IMR-90 (cell line): ENCODE measurements at regions not wholly inside any gene's neighbourhood (a gene's known extent, or its start where the extent isn't known, plus 50 kb on each side); places are given as distances from the start of the nearest gene placed in this dataset.

Experiments
- ATAC-seq: fragments of 200-7000 bp; cut with Tn5 transposase; 2 replicates; pipeline ENCODE4 v1.9.1; 2020; ENCODE audit warnings: low read depth, mild to moderate bottlenecking, moderate library complexity
- BruUV-seq: library from RNA; stranded (reverse); fragments of 400-500 nt; replicated peaks from 2 replicates; lab custom pipeline; 2021; lab: Mats Ljungman, UMichigan
- CTCF ChIA-PET: fragments of 300-600 bp; formaldehyde crosslinking; extraction: SDS; loops from one replicate; lab custom pipeline; 2021; ENCODE audit warnings: antibody characterized with exemption; lab: Yijun Ruan, JAX
- POLR2A ChIA-PET: fragments of 300-600 bp; sonication (Branson Sonifier 250); formaldehyde crosslinking; loops from one replicate; lab custom pipeline; 2022; ENCODE audit warnings: antibody characterized with exemption; ENCODE audit not compliant: unreplicated experiment; lab: Charles Lee
- DNase-seq: peaks from one replicate; pipeline ENCODE4 v3.0.0; 2013
- H2AFZ ChIP-seq: replicated peaks from 2 replicates; pipeline ENCODE3; 2013; ENCODE audit warnings: low read length, mild to moderate bottlenecking; ENCODE audit not compliant: poor library complexity
- H2AK5ac ChIP-seq: 2 replicates; pipeline ENCODE4 v1.6.1; 2013; ENCODE audit warnings: low read depth, low read length, inconsistent platforms
- H2AK9ac ChIP-seq: replicated peaks from 2 replicates; pipeline ENCODE3; 2013; ENCODE audit warnings: mild to moderate bottlenecking, low read depth, low read length, moderate library complexity; ENCODE audit not compliant: poor library complexity
- H2BK120ac ChIP-seq: 2 replicates; pipeline ENCODE4 v1.6.1; 2013; ENCODE audit warnings: low read depth, low read length, inconsistent platforms
- H2BK15ac ChIP-seq: 3 replicates; pipeline ENCODE4 v1.6.1; 2013; ENCODE audit warnings: low read depth, low read length, inconsistent platforms
- H2BK20ac ChIP-seq: 2 replicates; pipeline ENCODE4 v1.6.1; 2013; ENCODE audit warnings: low read depth, mild to moderate bottlenecking, inconsistent platforms, low read length, moderate library complexity
- H2BK5ac ChIP-seq: 2 replicates; pipeline ENCODE4 v1.6.1; 2013; ENCODE audit warnings: mild to moderate bottlenecking, low read depth, low read length, inconsistent platforms; ENCODE audit not compliant: poor library complexity, severe bottlenecking
- H3K14ac ChIP-seq: replicated peaks from 2 replicates; pipeline ENCODE4 v1.6.1; 2013; ENCODE audit warnings: low read depth, low read length, inconsistent platforms
- H3K18ac ChIP-seq: 2 replicates; pipeline ENCODE4 v1.6.1; 2013; ENCODE audit warnings: low read depth, low read length, control low read depth
- H3K23ac ChIP-seq: 2 replicates; pipeline ENCODE4 v1.6.1; 2013; ENCODE audit warnings: low read depth, low read length, inconsistent platforms
- H3K27ac ChIP-seq: 2 replicates; pipeline ENCODE4 v1.5.1; 2013; ENCODE audit warnings: mild to moderate bottlenecking, control low read depth, low read length; ENCODE audit not compliant: insufficient read depth
- H3K27me3 ChIP-seq: 2 replicates; pipeline ENCODE4 v1.6.1; 2013; ENCODE audit warnings: low read length; ENCODE audit not compliant: control insufficient read depth, insufficient read depth
- H3K36me3 ChIP-seq: 2 replicates; pipeline ENCODE4 v1.6.1; 2013; ENCODE audit warnings: low read length, mixed read lengths; ENCODE audit not compliant: control insufficient read depth, insufficient read depth
- H3K4ac ChIP-seq: 2 replicates; pipeline ENCODE4 v1.6.1; 2013; ENCODE audit warnings: low read depth, low read length, inconsistent platforms
- H3K4me1 ChIP-seq: 2 replicates; pipeline ENCODE4 v1.6.1; 2013; ENCODE audit warnings: low read length, mixed read lengths; ENCODE audit not compliant: control insufficient read depth, insufficient read depth
- H3K4me2 ChIP-seq: 2 replicates; pipeline ENCODE4 v1.6.1; 2013; ENCODE audit warnings: low read depth, mild to moderate bottlenecking, control low read depth, low read length, moderate library complexity
- H3K4me3 ChIP-seq: 2 replicates; pipeline ENCODE4 v1.5.1; 2013; ENCODE audit warnings: low read depth, mild to moderate bottlenecking, control low read depth, low read length, moderate library complexity; ENCODE audit not compliant: insufficient read depth
- H3K56ac ChIP-seq: 2 replicates; pipeline ENCODE4 v1.6.1; 2013; ENCODE audit warnings: low read length, inconsistent platforms; ENCODE audit not compliant: insufficient read depth; ENCODE audit errors: extremely low read depth
- H3K79me1 ChIP-seq, 2 experiments: 2 replicates each; pipeline ENCODE4 v1.6.1; 2013; ENCODE audit warnings: low read length in 2 of 2, inconsistent platforms in 1 of 2, low read depth in 1 of 2
- H3K9ac ChIP-seq: 2 replicates; pipeline ENCODE4 v1.6.1; 2013; ENCODE audit warnings: low read depth, low read length, control low read depth
- H3K9me1 ChIP-seq: 2 replicates; pipeline ENCODE4 v1.6.1; 2013; ENCODE audit warnings: low read length, inconsistent platforms; ENCODE audit not compliant: insufficient read depth
- H3K9me3 ChIP-seq: 2 replicates; pipeline ENCODE4 v1.6.1; 2013; ENCODE audit warnings: low read length; ENCODE audit not compliant: control insufficient read depth, insufficient read depth
- H4K20me1 ChIP-seq: 2 replicates; pipeline ENCODE4 v1.6.1; 2013; ENCODE audit warnings: low read length, inconsistent platforms; ENCODE audit not compliant: insufficient read depth
- H4K5ac ChIP-seq: 2 replicates; pipeline ENCODE4 v1.6.1; 2013; ENCODE audit warnings: mild to moderate bottlenecking, low read depth, low read length, control low read depth
- H4K8ac ChIP-seq, 2 experiments: 2 replicates each; pipeline ENCODE4 v1.6.1; 2013; ENCODE audit warnings: low read depth in 2 of 2, low read length in 2 of 2, control low read depth in 1 of 2, inconsistent platforms in 1 of 2
- H4K91ac ChIP-seq: 2 replicates; pipeline ENCODE4 v1.6.1; 2013; ENCODE audit warnings: low read depth, low read length, inconsistent platforms; ENCODE audit not compliant: insufficient read depth
- BHLHE40 ChIP-seq: fragments of 150-350 bp; IDR thresholded peaks from 2 replicates; pipeline ENCODE4 v1.6.1; 2016; ENCODE audit warnings: mild to moderate bottlenecking, low read depth, low read length
- CEBPB ChIP-seq: IDR thresholded peaks from 2 replicates; pipeline ENCODE4 v1.6.1; 2012; ENCODE audit warnings: low read depth, low read length, improper control_type of control experiment
- CHD1 ChIP-seq: IDR thresholded peaks from 2 replicates; pipeline ENCODE4 v1.6.1; 2012; ENCODE audit warnings: low read depth, low read length, improper control_type of control experiment
- CTCF ChIP-seq: conservative IDR thresholded peaks from 2 replicates; pipeline ENCODE4 v1.5.1; 2012; ENCODE audit warnings: mild to moderate bottlenecking, low read depth, low read length, improper control_type of control experiment
- FOS ChIP-seq: fragments of 150-350 bp; IDR thresholded peaks from 2 replicates; pipeline ENCODE4 v1.6.1; 2016; ENCODE audit warnings: low read depth, low read length
- MAFK ChIP-seq: IDR thresholded peaks from 2 replicates; pipeline ENCODE4 v1.6.1; 2012; ENCODE audit warnings: low read depth, low read length, improper control_type of control experiment
- MAZ ChIP-seq: IDR thresholded peaks from 2 replicates; pipeline ENCODE4 v1.6.1; 2012; ENCODE audit warnings: low read depth, mild to moderate bottlenecking, low read length, improper control_type of control experiment, moderate library complexity, borderline replicate concordance
- MXI1 ChIP-seq: IDR thresholded peaks from 2 replicates; pipeline ENCODE4 v1.6.1; 2012; ENCODE audit warnings: low read depth, mild to moderate bottlenecking, low read length, moderate library complexity, borderline replicate concordance
- NFE2L2 ChIP-seq: fragments of 150-350 bp; IDR thresholded peaks from 2 replicates; pipeline ENCODE4 v1.6.1; 2016; ENCODE audit warnings: low read depth, mild to moderate bottlenecking, low read length
- RCOR1 ChIP-seq: IDR thresholded peaks from 2 replicates; pipeline ENCODE4 v1.6.1; 2012; ENCODE audit warnings: mild to moderate bottlenecking, low read length, improper control_type of control experiment; ENCODE audit not compliant: insufficient replicate concordance
- RFX5 ChIP-seq: IDR thresholded peaks from 2 replicates; pipeline ENCODE4 v1.8.0; 2012; ENCODE audit warnings: low read depth, mild to moderate bottlenecking, low read length, moderate library complexity
- SMC3 ChIP-seq: fragments of 150-350 bp; IDR thresholded peaks from 2 replicates; pipeline ENCODE4 v1.6.1; 2016; ENCODE audit warnings: low read depth, mild to moderate bottlenecking, antibody characterized with exemption, low read length, moderate library complexity
- USF2 ChIP-seq: fragments of 150-350 bp; IDR thresholded peaks from 2 replicates; pipeline ENCODE4 v1.6.1; 2017; ENCODE audit warnings: mild to moderate bottlenecking, antibody characterized with exemption, low read length, low read depth
- WGBS, 2 experiments: methylation state at CpG; one replicate each; pipeline versions ENCODE4 v1.1.5 to v1.1.7; 2013; ENCODE audit warnings: missing lambda C conversion rate in 2 of 2; ENCODE audit not compliant: insufficient read length in 1 of 2; ENCODE audit errors: extremely low coverage in 2 of 2; 5-methylcytosine and 5-hydroxymethylcytosine counted together
- dilution Hi-C: fragments of 300-500 bp; cut with HindIII; formaldehyde crosslinking; loops from one replicate; pipeline ENCODE4 v1.14.3; 2018; ENCODE audit warnings: low sequenced_read_pairs; ENCODE audit not compliant: unreplicated experiment
- in situ Hi-C: fragments of 300-500 bp; cut with MboI; formaldehyde crosslinking; loops from 3 replicates; pipeline ENCODE4 v1.14.3; 2019; ENCODE audit warnings: low sequenced_read_pairs, inconsistent platforms, mixed read lengths
- intact Hi-C: fragments of 100-400 bp; cut with micrococcal nuclease; formaldehyde crosslinking; loops from 2 replicates; pipeline ENCODE4 v1.10.0; 2022

- TF ChIP-seq USF2 (no peak), BHLHE40 (no peak)
Observed at GRCh38 chr15:98519767-98520550, 128.4 kb upstream of the IGF1R start (continued).

- Histone ChIP-seq H3K14ac (no peak overlapping the region), H4K5ac (no peak overlapping the region), H2BK120ac (no peak overlapping the region), H3K36me3 (no peaks in the 10 kb centered on the region), H2AK5ac (no peak overlapping the region), H3K4me1 (peaks cover 2% of the 10 kb centered on the region; the same call in 1 of the 2 replicates), H2AK9ac (no peak overlapping the region), H2BK15ac (no peak overlapping the region), H3K79me1 (no peaks in the 10 kb centered on the region), H3K23ac (no peak overlapping the region), H3K18ac (no peak overlapping the region), H3K27me3 (no peaks in the 10 kb centered on the region), H3K4ac (no peak overlapping the region), H2BK20ac (no peak overlapping the region), H3K9ac (no peak overlapping the region), H4K91ac (no peak overlapping the region), H3K27ac (no peak overlapping the region), H2BK5ac (no peak overlapping the region), H3K4me3 (no peak overlapping the region), H3K56ac (no peak overlapping the region), H3K4me2 (no peak overlapping the region), H3K9me1 (no peaks in the 10 kb centered on the region), H4K8ac (no peak overlapping the region), H4K20me1 (no peaks in the 10 kb centered on the region), H3K9me3 (no peaks in the 10 kb centered on the region), H2AFZ (no peak overlapping the region)
- in situ Hi-C loops (loop anchor here (5.0 kb wide), 1 partner anchor 120 kb away; no protein-coding TSS in a partner anchor), intact Hi-C loops (no loop called here), dilution Hi-C loops (no loop called here)
- 100% methylated on average over 2 of the region's 5 CpGs; no CpG with 5 or more reads in 1 of the 2 experiments for whole genome bisulfite sequencing, 2 experiments
- DNase-seq (no peak), ATAC-seq (no peak)
- ChIA-PET CTCF (interaction anchor here (0.7 kb wide), 1 partner anchor 9 kb away, joined by 3 read pairs; no protein-coding TSS in a partner anchor), POLR2A (no interaction called here)
- BruUV-seq, result no TSS peak
- no peak for TF ChIP-seq CTCF
- TF ChIP-seq CEBPB, result no peak
- no peak for TF ChIP-seq RCOR1
- no peak for TF ChIP-seq MAZ
- no peak for TF ChIP-seq CHD1
- TF ChIP-seq SMC3, result no peak
- TF ChIP-seq NFE2L2, result no peak
- no peak for TF ChIP-seq MAFK
- TF ChIP-seq RFX5, result no peak
- no peak for TF ChIP-seq BHLHE40
- no peak for TF ChIP-seq MXI1
- TF ChIP-seq FOS, result no peak
- no peak for TF ChIP-seq USF2
Observed at GRCh38 chr15:98522127-98522526, 126.2 kb upstream of the IGF1R start.
